Activated T-helper 1 cell treated with anti-CD3 and anti-CD28 coated beads, Interleukin-2, amount 50 U/mL, for 16 hours (primary cell): ENCODE measurements at regions not wholly inside any gene's neighbourhood (a gene's known extent, or its start where the extent isn't known, plus 50 kb on each side); places are given as distances from the start of the nearest gene placed in this dataset.

Experiments used
- DNase-seq, 2 donors: peaks; one replicate each; pipeline ENCODE4 v3.0.0-alpha.2; 2020; ENCODE audit warnings: low read depth in 1 of 2, low spot score in 1 of 2

- DNase-seq = no peak
These were observed 345.1 kb downstream of the LMO4 start for GRCh38 chr1:87673748-87674147.

GRCh38 chr1:87674791-87675190 is 346.1 kb downstream of the LMO4 start:
- DNase-seq = no peak

- DNase-seq = no peak
These were observed 349.6 kb downstream of the LMO4 start for GRCh38 chr1:87678266-87678665.

GRCh38 chr1:87682565-87682964 is 353.9 kb downstream of the LMO4 start:
- no peak for DNase-seq

- no peak for DNase-seq
These were observed 354.7 kb downstream of the LMO4 start for GRCh38 chr1:87683196-87683956.

GRCh38 chr1:87684194-87684593 is 355.5 kb downstream of the LMO4 start:
- DNase-seq = no peak

GRCh38 chr1:87684713-87685205 is 356.1 kb downstream of the LMO4 start:
- no peak for DNase-seq

GRCh38 chr1:87685311-87686135 is 356.8 kb downstream of the LMO4 start:
- no peak for DNase-seq

DNA sequence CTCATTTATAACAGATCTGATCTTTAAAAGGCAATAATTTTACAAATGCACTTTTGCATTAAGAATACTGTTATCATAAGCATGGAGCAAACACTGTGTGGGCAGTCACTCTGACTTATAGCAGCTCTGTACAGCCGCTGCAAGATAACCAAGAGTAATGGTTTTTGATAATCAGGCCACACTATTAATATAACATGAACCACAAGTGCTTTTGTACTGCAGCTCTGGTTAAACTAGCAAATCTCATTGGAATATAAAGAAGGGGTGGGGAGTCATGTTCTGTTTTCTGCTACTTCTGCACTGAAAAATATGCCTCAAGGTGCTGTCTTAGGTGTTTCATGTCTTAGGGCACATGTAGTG is 357.4 kb downstream of the LMO4 start:
- no peak for DNase-seq

GRCh38 chr1:87686671-87687070 is 358.0 kb downstream of the LMO4 start:
- DNase-seq = no peak

DNA sequence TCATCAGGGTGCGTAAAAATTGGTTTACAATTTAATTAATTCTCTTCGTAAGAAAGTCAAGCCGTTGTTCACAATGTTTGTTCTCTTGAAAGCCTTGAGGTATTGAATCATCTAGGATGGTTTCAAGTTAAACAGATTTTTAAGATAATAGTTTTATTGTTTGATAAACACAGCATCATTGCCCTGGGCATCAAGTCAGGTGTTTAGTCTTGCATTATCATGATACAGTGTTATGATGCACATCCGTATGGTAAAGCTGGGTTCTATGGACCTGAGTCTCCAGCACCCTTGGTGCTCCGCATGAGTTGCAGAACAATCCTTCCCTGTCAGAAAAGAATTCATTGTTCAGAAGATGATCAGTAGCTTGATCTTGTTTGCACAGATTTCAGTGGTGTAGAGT is 359.5 kb downstream of the LMO4 start:
- DNase-seq = no peak

DNA sequence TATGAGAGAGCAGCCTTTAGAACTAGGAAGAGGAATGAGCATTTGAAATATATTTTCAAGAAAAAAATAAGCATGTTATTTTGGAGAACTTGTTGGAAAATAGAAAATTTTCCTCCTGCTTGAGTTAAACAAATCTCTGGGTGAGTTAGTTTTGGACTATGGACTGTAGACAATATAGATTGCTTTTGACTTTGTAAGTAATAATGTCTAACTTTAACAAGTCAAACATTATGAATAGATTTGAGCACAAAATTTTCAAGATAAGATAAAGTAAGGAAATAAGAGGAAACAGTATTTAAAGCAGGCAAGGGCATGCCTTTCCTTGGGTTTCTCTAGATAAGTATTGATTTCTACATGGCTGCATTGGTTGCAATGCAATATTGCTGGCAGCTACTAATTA is 360.8 kb downstream of the LMO4 start:
- DNase-seq = no peak

GRCh38 chr1:87696483-87696882 is 367.8 kb downstream of the LMO4 start:
- DNase-seq = no peak

GRCh38 chr1:87702455-87702854 is 373.8 kb downstream of the LMO4 start:
- DNase-seq = no peak

- DNase-seq = no peak
These were observed 376.6 kb downstream of the LMO4 start for GRCh38 chr1:87705233-87705632.

- no peak for DNase-seq
These were observed 377.5 kb downstream of the LMO4 start for GRCh38 chr1:87706203-87706602.

DNA sequence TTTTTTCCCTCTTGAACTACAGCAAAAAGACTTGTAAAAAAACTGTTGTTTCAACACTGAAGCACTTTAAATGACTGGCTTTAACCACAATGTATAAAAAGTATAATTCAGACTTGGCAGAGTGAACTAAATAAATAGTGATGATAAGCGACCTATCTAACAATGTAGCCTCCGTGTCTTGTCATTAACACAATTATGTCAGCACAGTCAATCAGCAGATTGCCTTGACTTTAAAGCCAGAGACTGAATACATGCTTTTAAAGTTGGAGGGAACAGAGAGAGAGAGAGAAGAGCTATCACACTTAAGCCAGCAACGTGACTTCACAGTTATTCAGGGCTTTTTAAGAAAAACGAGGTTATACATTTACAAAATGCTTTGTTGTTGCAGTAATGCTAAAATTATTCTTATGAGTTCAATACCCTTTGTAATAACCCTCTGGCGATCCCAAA is 378.1 kb downstream of the LMO4 start:
- no peak for DNase-seq

GRCh38 chr1:87707411-87707810 is 378.7 kb downstream of the LMO4 start:
- no peak for DNase-seq

- DNase-seq = no peak
These were observed 383.8 kb downstream of the LMO4 start for GRCh38 chr1:87712261-87713010.

DNA sequence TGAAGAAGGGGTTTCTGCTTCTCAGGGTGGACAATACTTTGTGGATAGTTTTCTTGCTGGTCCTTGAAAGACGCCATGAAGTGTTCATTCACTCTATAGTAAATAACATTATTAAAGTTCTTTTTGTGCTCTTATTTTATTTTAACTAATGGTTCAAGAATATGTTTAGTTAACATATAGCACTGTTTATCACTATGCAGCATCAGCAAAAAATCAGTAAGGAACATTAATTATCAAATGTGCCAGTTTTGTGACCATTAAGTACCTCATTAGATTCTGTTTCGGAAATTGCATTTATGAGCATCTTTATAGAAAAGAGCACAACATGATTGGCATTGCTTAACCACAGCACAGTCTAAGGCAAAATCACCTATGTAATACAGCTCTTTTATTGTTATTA is 385.6 kb downstream of the LMO4 start:
- DNase-seq = no peak

- DNase-seq = no peak
These were observed 386.4 kb downstream of the LMO4 start for GRCh38 chr1:87715052-87715451.

- DNase-seq = no peak
These were observed 386.8 kb downstream of the LMO4 start for GRCh38 chr1:87715471-87715870.
